Ovary (tissue), 7 donors: ENCODE measurements at regions not wholly inside any gene's neighbourhood (a gene's known extent, or its start where the extent isn't known, plus 50 kb on each side); places are given as distances from the start of the nearest gene placed in this dataset.

ENCODE experiments used
- DNase-seq, 5 donors: peaks; one replicate each; pipeline ENCODE4 v3.0.0-alpha.2; 2019 to 2020
- H3K27ac ChIP-seq, 2 donors: fragments of 200-600 bp; one replicate each; pipeline versions ENCODE4 v1.5.1 to v1.8.0; 2019 to 2022
- H3K27me3 ChIP-seq: fragments of 200-600 bp; one replicate; pipeline ENCODE4 v1.8.0; 2022
- H3K36me3 ChIP-seq: fragments of 200-600 bp; sonication (generic); one replicate; pipeline ENCODE4 v1.5.1; 2019
- H3K4me1 ChIP-seq: one replicate; pipeline ENCODE4 v1.8.1; 2013; ENCODE audit warnings: mild to moderate bottlenecking, moderate library complexity; ENCODE audit not compliant: insufficient read depth
- H3K4me3 ChIP-seq: fragments of 200-600 bp; sonication (generic); one replicate; pipeline ENCODE4 v1.5.1; 2017
- H3K9me3 ChIP-seq, 2 donors: fragments of 200-600 bp in 1 of 2; sonication (generic) in 1 of 2; one replicate each; pipeline versions ENCODE4 v1.5.1 to v1.8.1; 2013 to 2019; ENCODE audit warnings: mild to moderate bottlenecking in 1 of 2, moderate library complexity in 1 of 2
- CTCF ChIP-seq, 3 donors: fragments of 450-650 bp in 2 of 3; fragments of 200-600 bp in 1 of 3; IDR thresholded peaks; one replicate each; pipeline versions ENCODE4 v1.5.1 to v1.8.0; 2016 to 2022; ENCODE audit warnings: antibody characterized with exemption in 3 of 3, mild to moderate bottlenecking in 1 of 3
- EP300 ChIP-seq: sonication (generic); formaldehyde crosslinking; IDR thresholded peaks from one replicate; pipeline ENCODE4 v1.6.1; 2017; ENCODE audit warnings: antibody characterized with exemption
- POLR2A ChIP-seq: fragments of 450-650 bp; IDR thresholded peaks from one replicate; pipeline ENCODE4 v1.6.1; 2017; ENCODE audit warnings: antibody characterized with exemption, mild to moderate bottlenecking, moderate library complexity
- WGBS, 3 donors: extraction: QIAGEN DNeasy Blood & Tissue Kit in 1 of 3; methylation state at CpG; one replicate each; pipeline versions ENCODE4 v1.1.5 to v1.1.7; 2013 to 2017; 5-methylcytosine and 5-hydroxymethylcytosine counted together
- intact Hi-C, 4 donors: fragments of 100-400 bp; cut with DNase I; formaldehyde crosslinking; loops; one replicate each; pipeline versions ENCODE4 v1.11.0 to v1.15.1; 2022 to 2023
- donor health status: DM: no; HTN: no; CAD: no; lungs with moderate emphysema.
- donor health status: DM: no; HTN: no; CAD: no.
- donor health status: Bipolar disorder and iron deficiency.
- donor health status: DM: no; HTN: no; CAD: no.
- donor health status: DM: yes; HTN: yes; CAD: no.

- Histone ChIP-seq H3K27me3 (no peaks in the 10 kb centered on the region), H3K36me3 (no peaks in the 10 kb centered on the region), H3K27ac (no peak overlapping the region), H3K4me1 (peaks cover 4% of the 10 kb centered on the region), H3K9me3 (no peaks in the 10 kb centered on the region), H3K4me3 (no peak overlapping the region)
- intact Hi-C loops = no loop called here
- TF ChIP-seq EP300 (no peak), POLR2A (no peak), CTCF (IDR thresholded peaks at IDR 0.05) (no peak)
- DNase-seq = no peak
Measured at GRCh38 chr2:66013456-66013855, 421.5 kb upstream of the MEIS1 start.

- no peaks in the 10 kb centered on the region for H3K27me3 ChIP-seq
Measured at GRCh38 chr2:66003931-66004330, 431.0 kb upstream of the MEIS1 start.

GRCh38 chr2:66001538-66001937, 433.4 kb upstream of the MEIS1 start:
- 40 to 57% (median 44%) methylated on average over 2 of the region's 2 CpGs for WGBS, 3 donors
- Histone ChIP-seq H3K27me3 (no peaks in the 10 kb centered on the region), H3K4me3 (no peak overlapping the region), H3K27ac (no peak overlapping the region), H3K4me1 (no peaks in the 10 kb centered on the region), H3K9me3 (no peaks in the 10 kb centered on the region), H3K36me3 (no peaks in the 10 kb centered on the region)
- intact Hi-C loops = no loop called here
- no peak for TF ChIP-seq EP300
- TF ChIP-seq POLR2A = no peak
- no peak for TF ChIP-seq CTCF (IDR thresholded peaks at IDR 0.05)
- DNase-seq = no peak

More at GRCh38 chr2:66003931-66004330, 431.0 kb upstream of the MEIS1 start:
- DNase-seq = no peak
- no peak overlapping the region for H3K4me3 ChIP-seq
- no peaks in the 10 kb centered on the region for H3K36me3 ChIP-seq
- intact Hi-C loops = no loop called here
- H3K27ac ChIP-seq = no peak overlapping the region
- no peaks in the 10 kb centered on the region for H3K4me1 ChIP-seq
- TF ChIP-seq CTCF (IDR thresholded peaks at IDR 0.05) = no peak
- TF ChIP-seq EP300 = no peak
- TF ChIP-seq POLR2A = no peak
- no peaks in the 10 kb centered on the region for H3K9me3 ChIP-seq

GRCh38 chr2:66000901-66001300, 434.0 kb upstream of the MEIS1 start:
- H3K4me1 ChIP-seq = no peaks in the 10 kb centered on the region
- no peak for DNase-seq
- H3K27me3 ChIP-seq = no peaks in the 10 kb centered on the region
- no peaks in the 10 kb centered on the region for H3K36me3 ChIP-seq
- TF ChIP-seq EP300 (no peak), CTCF (IDR thresholded peaks at IDR 0.05) (no peak), POLR2A (no peak)
- no peaks in the 10 kb centered on the region for H3K9me3 ChIP-seq
- intact Hi-C loops = no loop called here
- no peak overlapping the region for H3K27ac ChIP-seq
- 83 to 95% (median 90%) methylated on average over 1 of the region's 1 CpG for WGBS, 3 donors
- H3K4me3 ChIP-seq = no peak overlapping the region

- 47 to 89% (median 66%) methylated on average over 2 of the region's 2 CpGs for WGBS, 3 donors
- TF ChIP-seq CTCF (IDR thresholded peaks at IDR 0.05) (no peak), EP300 (no peak), POLR2A (no peak)
- Histone ChIP-seq H3K27ac (no peak overlapping the region), H3K9me3 (no peaks in the 10 kb centered on the region), H3K4me3 (no peak overlapping the region), H3K4me1 (no peaks in the 10 kb centered on the region), H3K27me3 (no peaks in the 10 kb centered on the region), H3K36me3 (no peaks in the 10 kb centered on the region)
- intact Hi-C loops = no loop called here
- DNase-seq = no peak
Measured at GRCh38 chr2:65999796-66000195, 435.1 kb upstream of the MEIS1 start.
